IPS DF 19.7 (cell line): ENCODE measurements at regions not wholly inside any gene's neighbourhood (a gene's known extent, or its start where the extent isn't known, plus 50 kb on each side); places are given as distances from the start of the nearest gene placed in this dataset.

Experiments
- DNase-seq: peaks from one replicate; pipeline ENCODE4 v3.0.0-alpha.2; 2013; ENCODE audit warnings: low read depth, low spot score

DNA sequence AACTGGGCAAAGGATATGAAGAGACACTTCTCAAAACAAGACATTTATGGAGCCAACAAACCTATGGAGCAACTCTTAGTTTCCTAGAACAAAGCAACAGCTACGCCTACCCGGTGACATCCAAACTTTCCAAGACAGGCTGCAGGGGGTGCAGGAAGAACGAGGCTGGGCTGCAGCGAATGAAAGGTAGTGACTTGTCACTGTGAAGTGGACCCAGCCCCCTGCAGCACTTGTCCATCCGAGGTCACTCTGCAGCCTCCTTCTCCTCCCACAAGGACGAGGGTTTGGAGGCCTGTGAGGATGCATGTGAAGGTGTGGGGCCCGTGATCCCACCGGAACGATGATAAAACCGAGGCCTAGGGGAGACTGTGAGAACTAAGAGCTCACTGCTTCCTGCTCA is 192.6 kb upstream of the RPL38 start:
- DNase-seq: no peak

DNA sequence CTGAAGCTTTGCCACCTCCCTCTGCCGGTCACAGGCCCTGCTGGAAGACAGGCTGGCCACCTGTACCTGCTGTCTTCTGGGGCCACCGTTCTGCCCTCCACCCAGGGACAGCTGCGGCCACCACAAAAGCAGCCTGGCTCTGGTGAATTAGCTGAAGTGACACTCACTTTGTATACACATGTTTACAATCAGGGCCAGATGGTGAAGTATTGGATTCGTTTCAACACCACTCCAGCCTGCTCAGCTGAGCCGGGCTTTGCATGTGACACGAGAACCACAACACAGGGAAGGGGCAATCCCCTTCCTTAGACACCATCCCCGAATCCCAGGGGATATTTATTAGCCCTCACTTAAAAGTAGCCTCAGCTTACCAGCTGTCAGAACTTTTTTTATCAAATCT is 191.5 kb upstream of the RPL38 start:
- DNase-seq: no peak

DNA sequence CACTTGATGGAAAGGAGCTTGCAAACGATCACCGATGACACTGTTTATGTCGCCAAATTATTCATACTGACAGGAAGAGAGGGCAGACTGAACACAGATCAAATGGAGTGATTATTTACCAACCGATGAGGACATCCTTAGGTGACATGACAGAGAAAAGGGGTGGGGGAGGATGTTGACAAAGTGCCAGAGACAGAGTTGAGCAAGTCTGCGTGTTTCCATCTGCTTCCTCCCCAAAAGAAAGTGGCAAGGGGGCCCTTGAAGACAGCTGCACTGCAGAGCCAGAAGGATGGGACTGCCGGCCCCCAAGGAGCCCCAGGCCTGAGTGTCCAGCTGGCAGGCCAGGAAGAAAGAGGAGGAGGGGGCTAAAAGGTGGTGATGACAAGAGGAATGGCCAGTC is 191.0 kb upstream of the RPL38 start:
- no peak for DNase-seq

DNA sequence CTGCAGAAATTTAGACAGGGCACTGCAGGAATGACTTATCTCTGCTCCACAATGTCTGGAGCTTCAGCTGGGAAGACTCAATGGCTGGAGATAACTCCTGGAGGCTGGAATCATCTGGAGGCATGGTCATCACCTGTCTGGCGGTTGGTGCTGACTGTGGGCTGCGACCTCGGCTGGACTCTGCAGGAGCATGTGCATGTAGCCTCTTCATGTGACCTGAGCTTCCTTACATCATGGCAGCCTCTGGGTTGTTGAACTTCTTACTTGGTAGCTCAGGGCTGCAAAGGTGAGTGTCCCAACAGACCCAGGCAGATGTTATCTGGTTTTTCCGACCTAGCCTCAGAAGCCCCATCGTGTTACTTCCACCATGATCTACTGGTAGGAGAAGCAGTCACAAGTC is 188.2 kb upstream of the RPL38 start:
- DNase-seq: no peak

DNA sequence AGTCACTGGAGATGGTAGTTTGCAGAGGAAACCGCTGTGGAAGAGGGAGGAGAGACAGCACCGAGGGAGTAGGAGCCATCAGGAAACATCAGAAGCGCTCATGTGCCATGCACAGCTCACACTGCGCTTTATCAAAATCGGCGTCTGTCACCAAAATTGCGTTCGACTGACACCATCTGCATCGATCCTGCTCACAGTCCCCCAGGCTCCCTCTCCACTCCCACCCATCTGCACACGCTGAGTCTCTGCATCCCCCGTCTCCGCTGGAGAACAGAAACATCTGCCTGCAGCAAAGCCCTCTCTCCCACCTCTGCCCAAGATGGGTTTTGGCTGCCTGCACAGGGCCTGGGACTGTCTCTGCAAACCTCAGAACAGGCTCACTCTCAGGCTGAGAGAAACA is 187.5 kb upstream of the RPL38 start:
- DNase-seq: no peak

DNA sequence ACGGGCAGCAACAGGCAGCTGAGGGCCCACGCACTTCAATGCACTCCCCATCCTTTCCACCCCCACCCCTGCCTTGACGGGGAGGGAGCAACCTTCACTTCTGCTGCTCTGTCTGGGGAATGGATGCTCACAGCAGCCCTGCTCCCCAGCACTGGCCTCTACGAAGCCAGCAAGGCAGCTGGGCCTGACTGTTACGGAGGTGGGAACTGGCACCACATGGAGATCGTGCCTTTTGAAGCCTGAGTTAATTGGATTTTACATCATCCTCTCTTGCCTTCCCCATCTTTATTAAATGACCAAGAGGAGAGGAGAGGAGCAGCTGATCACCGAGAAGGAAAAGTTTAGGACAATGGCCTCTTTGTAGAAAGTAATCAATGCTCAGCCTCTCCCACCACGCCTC is 187.0 kb upstream of the RPL38 start:
- DNase-seq: no peak

DNA sequence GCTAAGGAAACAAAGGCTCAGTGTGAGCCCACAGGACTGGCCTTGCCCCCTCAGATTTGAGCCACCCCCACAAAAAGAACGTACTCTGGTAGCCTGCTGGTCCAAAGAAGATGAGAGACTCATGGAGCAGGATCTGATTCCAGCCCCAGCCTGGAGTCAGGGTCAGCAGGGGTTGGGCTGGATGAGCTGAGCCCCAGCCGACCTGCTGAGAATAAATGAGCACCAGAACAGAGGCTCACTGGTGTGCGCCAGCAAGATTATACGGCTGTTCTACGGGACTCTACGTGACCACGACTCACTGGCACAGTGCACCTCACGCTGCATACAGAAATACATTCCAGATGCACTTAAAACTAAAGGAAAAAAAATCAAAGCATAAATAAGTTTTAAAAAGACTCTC is 186.0 kb upstream of the RPL38 start:
- DNase-seq: no peak

DNA sequence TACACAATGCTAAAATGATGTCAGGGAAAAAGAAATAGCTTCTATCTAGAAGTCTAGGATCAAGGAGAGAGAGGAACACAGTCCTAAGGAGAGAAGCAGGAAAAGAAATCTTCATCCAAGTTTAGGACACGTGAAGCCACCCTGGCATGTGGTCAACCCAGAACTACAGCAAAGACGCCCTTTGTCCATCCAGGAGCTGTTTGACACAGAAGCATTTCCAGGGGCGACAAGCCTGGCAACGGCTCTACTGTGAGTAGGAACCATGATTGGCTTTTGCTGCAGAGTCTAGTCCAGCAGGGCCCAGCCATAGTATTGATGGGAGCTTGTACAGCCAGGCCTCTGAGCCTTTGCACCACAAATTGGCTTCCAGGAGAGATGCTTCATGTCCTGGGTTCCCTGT is 185.4 kb upstream of the RPL38 start:
- no peak for DNase-seq

DNA sequence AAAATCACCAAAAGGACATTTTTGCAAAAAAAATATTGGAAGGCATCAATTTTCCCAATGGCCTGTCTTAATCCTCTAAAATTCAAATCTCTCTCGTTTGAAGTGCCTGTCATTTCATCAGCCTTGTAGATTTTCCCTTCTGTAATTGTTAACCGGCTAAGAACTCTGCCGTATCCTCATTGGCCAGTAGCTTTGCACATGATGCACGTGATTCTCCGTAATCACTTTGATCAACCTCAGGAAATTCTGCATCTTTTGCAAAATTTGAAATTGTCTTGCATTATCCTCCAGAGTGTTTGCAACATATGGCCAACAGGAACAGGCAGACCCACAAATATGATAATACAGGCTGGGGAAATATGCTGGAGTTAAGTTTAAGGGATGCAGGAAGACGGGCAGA is 184.2 kb upstream of the RPL38 start:
- DNase-seq: no peak

DNA sequence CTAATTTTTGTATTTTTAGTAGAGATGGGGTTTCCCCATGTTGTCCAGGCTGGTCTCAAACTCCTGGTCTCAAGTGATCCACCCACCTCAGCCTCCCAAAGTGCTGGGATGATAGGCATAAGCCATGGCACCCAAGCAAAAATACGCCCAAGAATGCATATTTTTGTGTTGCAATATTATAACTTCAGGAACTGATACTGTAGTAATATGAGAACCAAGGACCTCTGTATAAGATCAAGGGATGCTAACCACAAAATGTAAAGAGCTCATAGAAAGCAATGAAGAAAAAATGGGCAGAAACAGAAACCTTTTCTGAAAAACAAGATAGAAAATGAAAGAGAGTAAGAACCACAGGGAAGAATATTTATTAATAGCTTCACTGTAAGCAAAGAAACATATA is 183.6 kb upstream of the RPL38 start:
- no peak for DNase-seq

DNA sequence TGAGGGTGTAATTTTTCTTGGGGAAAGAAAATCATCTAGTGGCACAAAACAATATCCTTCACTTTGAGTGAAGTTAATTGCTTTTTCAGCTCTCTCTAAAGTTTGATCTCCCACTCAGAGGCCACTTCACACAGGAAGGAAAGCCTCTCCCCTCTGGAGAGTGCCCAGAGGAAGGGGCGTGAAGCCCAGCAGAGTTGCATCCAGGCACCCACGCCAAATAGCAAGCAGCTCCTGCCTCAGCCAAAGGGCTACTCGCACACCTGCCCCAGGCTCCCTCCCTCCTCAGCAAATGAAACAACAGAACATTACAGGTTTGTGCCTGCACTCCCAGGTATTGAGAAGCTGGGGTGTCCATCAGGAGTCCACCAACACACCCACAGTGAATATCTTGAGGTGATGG is 183.0 kb upstream of the RPL38 start:
- no peak for DNase-seq

DNA sequence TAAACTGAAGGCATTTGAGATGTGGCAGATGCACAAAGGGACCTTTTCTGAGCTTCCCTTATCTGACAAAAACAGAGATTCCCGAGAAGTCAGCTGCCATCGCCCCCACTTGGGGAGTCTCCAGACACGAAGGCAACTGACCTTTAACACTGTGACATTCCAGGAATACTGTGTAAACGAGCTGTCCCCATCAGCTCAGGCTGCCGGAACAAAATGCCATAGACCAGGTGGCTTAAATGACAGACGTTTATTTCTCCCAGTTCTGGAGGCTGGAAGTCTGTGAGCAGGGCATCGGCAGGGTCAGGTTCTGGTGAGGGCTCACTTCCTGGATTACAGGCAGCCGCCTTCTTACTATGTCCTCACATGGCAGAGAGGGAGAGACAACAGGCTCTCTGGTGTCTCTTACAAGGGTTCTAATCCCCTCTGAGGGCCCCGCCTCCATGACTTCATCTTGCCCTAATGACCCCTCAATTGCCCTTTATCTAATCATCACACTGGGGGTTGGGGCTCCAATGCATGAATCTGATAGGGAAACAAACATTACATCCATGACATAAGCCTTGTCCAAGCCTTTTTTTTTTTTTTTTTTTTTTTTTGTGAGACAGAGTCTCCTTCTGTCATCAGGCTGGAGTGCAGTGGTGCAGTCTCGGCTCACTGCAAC is 178.5 kb upstream of the RPL38 start:
- DNase-seq: no peak

DNA sequence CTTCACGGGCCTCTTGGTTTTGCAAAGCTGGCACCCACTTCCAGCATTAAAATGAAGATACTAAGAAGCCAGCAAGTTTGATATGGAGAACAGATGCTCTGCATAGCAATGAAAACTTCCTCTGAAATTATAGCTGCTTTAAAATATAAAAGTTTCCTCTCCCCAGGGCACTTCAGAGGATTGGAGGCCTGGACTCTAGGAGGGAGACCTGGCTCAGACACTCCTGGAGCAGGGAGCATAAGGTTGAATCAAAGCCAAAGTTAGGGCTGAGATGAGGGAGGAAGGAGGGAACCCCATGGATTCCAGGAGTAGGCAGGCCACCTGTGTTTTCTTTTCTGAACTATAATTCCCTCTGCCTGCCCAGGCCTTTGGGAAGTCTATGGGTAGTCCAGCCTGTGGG is 176.0 kb upstream of the RPL38 start:
- DNase-seq: no peak

DNA sequence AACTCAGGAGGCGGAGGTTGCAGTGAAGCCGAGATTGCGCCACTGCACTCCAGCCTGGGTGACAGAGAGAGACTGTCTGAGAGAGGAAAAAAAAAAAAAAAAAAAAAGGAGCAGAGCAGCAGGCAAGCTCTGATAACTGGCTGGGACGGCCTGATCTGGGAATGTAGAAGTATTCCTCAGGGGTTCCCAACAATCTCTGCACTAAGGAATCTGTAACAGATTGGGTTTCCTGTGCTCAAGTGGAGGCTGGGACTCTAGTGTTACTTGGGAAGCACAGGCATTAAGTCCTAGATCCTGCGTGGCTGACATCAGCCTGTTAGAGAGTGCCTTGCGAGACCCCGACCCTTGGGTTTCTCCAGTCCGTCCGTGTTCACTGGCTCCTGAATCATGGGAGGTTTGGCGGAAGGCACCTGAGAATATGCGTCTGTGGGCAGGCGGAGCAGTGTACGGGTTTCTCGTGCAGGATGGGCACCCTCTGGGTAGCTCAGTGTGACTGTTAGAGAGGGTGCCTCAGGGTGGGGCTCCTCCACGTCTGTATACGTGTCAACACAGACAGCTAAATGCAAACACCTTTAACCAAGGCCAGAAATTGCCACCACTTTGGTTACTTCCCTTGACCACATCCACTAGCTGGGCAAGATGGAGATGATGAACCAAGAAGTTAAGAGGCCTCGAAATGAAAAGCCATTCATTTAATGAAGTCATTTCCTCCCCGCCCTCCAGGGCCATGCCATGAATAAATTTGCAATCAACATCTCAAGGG is 174.9 kb upstream of the RPL38 start:
- DNase-seq: no peak

DNA sequence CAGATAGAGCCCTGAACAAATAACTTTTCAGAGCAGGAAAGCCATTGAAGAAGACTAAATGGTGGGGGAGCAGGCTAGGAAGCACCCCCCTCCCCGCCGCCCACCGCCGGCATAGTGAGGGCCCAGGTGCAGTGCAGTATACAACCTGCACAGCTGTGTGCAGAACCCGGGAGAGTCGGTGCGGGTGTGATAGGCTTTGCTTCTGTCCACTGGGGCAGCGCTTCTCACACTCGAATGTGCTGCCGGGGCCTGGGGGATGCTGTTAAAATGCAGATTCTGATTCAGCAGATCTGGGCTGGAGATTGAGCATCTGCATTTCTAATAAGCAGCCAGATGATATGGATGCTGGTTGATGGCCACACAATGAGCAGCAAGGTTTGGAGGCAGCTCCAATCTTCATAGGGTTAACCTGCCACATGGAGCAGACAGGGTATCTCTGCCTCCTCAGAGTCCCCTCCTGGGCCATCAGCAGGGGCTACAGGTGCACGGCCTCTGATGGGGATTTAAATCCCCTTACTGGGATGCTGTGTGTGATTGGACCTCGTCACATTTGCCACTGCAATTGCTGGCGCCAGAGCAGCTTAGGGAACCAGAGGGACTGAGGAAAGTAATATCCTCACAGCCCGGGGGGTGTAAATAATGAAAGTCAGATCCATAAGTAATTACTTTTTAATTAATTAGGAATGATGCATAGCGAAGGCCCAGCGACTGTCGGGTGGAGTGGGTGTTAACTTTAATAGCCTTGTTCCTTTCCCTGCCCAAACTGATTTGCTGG is 172.0 kb upstream of the RPL38 start:
- DNase-seq: no peak

DNA sequence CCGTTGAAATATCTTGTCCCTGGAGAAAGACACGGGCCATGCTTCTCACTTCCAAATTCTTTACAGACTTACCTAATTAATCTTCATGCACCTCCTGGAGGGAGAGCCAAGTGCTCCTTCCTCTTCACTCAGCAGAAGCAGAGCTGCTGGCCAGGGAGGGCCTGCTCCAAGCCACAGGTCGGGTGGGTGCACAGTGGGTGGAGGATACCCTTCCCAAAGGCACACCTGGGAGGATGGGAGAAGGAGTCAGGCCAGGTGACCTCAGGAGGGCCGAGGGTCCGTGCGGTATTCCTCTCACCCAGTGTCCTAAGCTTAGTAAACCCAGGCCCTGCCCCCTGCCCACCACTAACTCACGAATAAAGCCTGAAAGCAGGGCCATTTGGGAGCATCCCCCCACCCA is 171.3 kb upstream of the RPL38 start:
- no peak for DNase-seq

DNA sequence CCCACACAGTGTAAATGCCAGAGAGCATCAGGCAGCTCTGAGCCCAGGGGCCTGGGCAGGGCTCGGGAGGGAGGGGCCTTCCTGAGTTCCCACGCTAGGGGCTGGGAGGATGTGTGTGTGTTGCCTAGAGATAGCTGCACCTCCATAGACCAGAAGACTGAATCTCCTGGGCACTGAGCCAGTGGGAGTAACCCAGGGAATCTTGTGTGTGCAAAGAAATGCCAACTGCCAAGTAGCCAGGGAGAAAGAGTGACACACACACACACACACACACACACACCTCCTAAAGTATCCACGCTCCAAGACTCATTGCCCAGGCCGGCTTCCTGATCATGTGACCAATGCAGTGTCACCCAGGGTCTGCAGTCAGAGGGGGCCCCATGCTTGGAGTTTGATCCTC is 166.2 kb upstream of the RPL38 start:
- no peak for DNase-seq

DNA sequence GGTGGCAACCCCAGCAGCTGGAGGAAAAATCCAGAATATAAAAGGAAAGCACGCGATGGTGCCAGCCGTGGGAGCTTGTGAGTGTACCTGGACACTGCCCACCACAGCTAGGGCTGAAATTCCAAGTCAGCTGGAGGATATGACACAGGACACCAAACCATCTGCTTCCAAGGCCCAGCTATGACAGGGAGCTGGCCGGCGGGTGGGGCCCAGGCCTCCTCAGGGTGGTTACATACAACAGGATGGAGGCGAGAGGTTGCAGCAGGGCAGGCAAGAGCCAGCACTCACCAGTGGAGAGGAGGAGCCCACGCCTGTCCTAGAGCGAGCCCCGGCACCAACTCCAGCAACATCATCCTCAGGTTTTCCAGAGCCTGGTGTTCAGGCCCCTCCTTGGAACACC is 163.2 kb upstream of the RPL38 start:
- no peak for DNase-seq

DNA sequence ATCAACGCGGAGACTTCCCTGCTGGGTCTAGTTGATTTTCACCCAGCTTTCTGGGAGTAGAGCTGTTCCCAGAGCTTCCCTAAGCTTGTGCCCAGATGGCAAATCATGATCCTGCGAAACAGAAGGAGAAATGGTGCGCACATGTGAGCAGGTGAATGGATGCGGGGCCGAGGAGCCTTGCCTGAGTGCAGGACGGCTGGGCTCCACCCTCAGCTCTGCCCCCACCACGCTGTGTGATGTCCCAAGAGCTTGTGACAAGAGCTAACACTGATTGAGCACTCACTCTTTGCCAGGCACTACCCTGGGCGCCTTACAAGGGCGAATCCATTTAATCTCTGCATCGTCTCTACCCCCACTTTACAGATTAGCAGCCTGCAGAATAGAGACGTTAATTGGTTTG is 162.7 kb upstream of the RPL38 start:
- no peak for DNase-seq

DNA sequence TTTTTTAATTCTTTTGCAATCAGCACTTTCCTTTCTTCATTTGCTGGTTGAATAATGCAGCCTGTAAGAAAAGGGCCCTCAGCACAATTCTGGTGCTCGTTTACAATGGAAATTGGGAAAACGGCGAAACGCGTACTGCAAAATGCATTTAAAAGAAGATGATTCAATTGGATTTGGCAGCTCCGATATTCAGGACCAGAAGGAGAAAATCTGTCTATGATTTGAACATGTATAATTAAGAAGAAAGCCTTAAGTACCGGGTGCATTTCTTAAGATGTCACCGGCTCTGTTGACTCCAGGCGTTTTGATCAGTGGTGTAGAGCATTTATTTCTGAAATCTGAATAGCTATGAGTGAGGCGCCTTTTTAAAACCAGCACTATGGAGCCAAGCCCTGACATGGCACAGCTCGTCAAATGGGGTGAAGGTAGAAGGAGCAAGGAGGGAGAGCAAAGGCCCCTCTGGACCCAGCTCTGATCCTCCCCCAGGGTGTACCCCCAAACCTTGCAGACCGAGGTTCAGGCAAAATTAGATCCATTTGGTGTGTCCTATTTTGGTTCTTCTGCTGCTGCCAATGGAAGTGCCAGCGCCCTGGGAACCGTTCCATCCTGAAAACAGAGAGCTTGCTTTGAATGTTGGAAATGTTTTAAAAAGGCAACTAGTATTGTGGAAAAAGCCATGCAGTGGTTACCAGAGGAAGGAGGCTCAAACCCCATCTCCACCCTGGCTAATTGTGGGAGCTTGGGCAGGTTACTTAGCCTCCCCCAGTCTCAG is 161.4 kb upstream of the RPL38 start:
- no peak for DNase-seq

DNA sequence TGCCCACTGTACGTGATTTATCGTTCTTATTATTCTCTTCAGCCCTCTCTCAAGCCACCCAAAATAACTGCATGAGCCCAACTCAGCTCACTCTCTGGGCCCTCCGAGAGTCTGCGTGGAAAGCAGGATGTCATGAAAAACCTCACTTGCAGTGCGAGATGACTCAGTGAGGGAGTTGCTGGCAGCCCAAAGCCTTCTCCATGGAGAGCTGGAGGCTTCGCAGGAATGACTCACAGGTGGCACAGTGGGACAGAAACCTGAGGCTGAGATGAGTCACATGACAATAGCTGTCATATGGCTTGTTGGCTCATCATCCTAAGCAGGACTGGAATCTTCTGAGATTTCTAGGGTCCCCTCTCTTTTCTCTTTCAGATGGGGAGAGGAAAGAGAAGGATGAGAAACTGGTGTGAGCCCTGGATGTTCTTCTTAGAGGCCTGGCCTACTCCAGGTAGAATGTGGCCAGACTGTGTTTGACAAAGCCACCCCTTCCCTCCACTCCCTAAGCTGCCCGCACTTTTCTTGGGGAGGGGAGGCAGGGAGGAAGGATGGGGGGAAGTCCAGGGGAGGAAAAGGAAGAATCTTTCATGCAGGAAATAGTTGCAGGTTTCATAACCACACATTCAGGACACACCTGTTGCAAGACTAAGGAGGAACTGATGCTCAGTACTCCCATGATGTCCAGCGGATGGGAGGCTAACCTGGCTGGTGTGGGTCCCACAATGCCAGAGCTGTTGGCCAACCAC is 160.6 kb upstream of the RPL38 start:
- DNase-seq: no peak
